HEK293T (cell line): ENCODE measurements at regions not wholly inside any gene's neighbourhood (a gene's known extent, or its start where the extent isn't known, plus 50 kb on each side); places are given as distances from the start of the nearest gene placed in this dataset.

Source experiments
- ARNT ChIP-seq: fragments of 450-650 bp; IDR thresholded peaks from 2 replicates; pipeline ENCODE4 v1.6.1; 2017; ENCODE audit warnings: mild to moderate bottlenecking
- BHLHE40 ChIP-seq: fragments of 450-650 bp; IDR thresholded peaks from 2 replicates; pipeline ENCODE4 v1.6.1; 2016; ENCODE audit warnings: mild to moderate bottlenecking, moderate library complexity, borderline replicate concordance
- ELF4 ChIP-seq: fragments of 450-650 bp; IDR thresholded peaks from 2 replicates; pipeline ENCODE4 v1.6.1; 2017; ENCODE audit warnings: antibody characterized with exemption
- FOXA1 ChIP-seq: fragments of 450-650 bp; IDR thresholded peaks from 2 replicates; pipeline ENCODE4 v1.6.1; 2016; ENCODE audit warnings: mild to moderate bottlenecking
- FOXK2 ChIP-seq: fragments of 450-650 bp; IDR thresholded peaks from 2 replicates; pipeline ENCODE4 v1.6.1; 2016; ENCODE audit warnings: mild to moderate bottlenecking
- FOXM1 ChIP-seq: fragments of 450-650 bp; IDR thresholded peaks from 2 replicates; pipeline ENCODE4 v1.6.1; 2017; ENCODE audit warnings: mild to moderate bottlenecking, borderline replicate concordance
- L3MBTL2 ChIP-seq: fragments of 450-650 bp; conservative IDR thresholded peaks from 2 replicates; pipeline ENCODE4 v1.6.1; 2016; ENCODE audit warnings: mild to moderate bottlenecking
- LEF1 ChIP-seq: fragments of 450-650 bp; IDR thresholded peaks from 2 replicates; pipeline ENCODE4 v1.6.1; 2017; ENCODE audit warnings: mild to moderate bottlenecking, borderline replicate concordance
- NFRKB ChIP-seq: fragments of 450-650 bp; IDR thresholded peaks from 2 replicates; pipeline ENCODE4 v1.6.1; 2016; ENCODE audit warnings: mild to moderate bottlenecking, moderate library complexity
- SP1 ChIP-seq: fragments of 450-650 bp; IDR thresholded peaks from 2 replicates; pipeline ENCODE4 v1.6.1; 2017
- SUZ12 ChIP-seq: fragments of 450-650 bp; IDR thresholded peaks from 2 replicates; pipeline ENCODE4 v1.6.1; 2016; ENCODE audit warnings: mild to moderate bottlenecking
- TARDBP ChIP-seq: fragments of 450-650 bp; IDR thresholded peaks from 2 replicates; pipeline ENCODE4 v1.6.1; 2016
- ZNF384 ChIP-seq: fragments of 450-650 bp; IDR thresholded peaks from 2 replicates; pipeline ENCODE4 v1.6.1; 2016
- TF ChIP-seq, protein P1 (sequence below): fragments of 450-650 bp; IDR thresholded peaks from 2 replicates; pipeline ENCODE4 v1.6.1; 2016

- TF ChIP-seq BHLHE40, result no peak
- TF ChIP-seq ARNT, result no peak
- TF ChIP-seq SP1, result no peak
- no peak for TF ChIP-seq ELF4
- TF ChIP-seq, protein P1, sequence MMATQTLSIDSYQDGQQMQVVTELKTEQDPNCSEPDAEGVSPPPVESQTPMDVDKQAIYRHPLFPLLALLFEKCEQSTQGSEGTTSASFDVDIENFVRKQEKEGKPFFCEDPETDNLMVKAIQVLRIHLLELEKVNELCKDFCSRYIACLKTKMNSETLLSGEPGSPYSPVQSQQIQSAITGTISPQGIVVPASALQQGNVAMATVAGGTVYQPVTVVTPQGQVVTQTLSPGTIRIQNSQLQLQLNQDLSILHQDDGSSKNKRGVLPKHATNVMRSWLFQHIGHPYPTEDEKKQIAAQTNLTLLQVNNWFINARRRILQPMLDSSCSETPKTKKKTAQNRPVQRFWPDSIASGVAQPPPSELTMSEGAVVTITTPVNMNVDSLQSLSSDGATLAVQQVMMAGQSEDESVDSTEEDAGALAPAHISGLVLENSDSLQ, result no peak
- no peak for TF ChIP-seq FOXK2
- TF ChIP-seq TARDBP, result no peak
- TF ChIP-seq FOXA1, result no peak
- no peak for TF ChIP-seq LEF1
- no peak for TF ChIP-seq ZNF384
- no peak for TF ChIP-seq NFRKB
- TF ChIP-seq SUZ12, result no peak
- no peak for TF ChIP-seq L3MBTL2
- TF ChIP-seq FOXM1, result no peak
Measured at GRCh38 chr6:133704371-133704770, 184.5 kb upstream of the TCF21 start.
